ENCODE measurements at regions not wholly inside any gene's neighbourhood (a gene's known extent, or its start where the extent isn't known, plus 50 kb on each side); places are given as distances from the start of the nearest gene placed in this dataset.
"Not testable (repeated sequence)": the region's sequence is repeated elsewhere in the genome, so short reads cannot be mapped to it uniquely, and the experiment has no call there.

GRCh38 chr3:137612291-137612690, 151.8 kb upstream of the SOX14 start:
- no peak for DNase-seq (ENCODE audit: low read depth in 2 of 2)

GRCh38 chr3:137615659-137616418, 148.3 kb upstream of the SOX14 start:
- DNase-seq (ENCODE audit: low read depth in 2 of 2) = no peak

- DNase-seq (ENCODE audit: low read depth in 2 of 2) = no peak
Measured at GRCh38 chr3:137641879-137642704, 122.0 kb upstream of the SOX14 start.

GRCh38 chr3:137642831-137643230, 121.3 kb upstream of the SOX14 start:
- DNase-seq (ENCODE audit: low read depth in 2 of 2) = no peak

- DNase-seq (ENCODE audit: low read depth in 2 of 2) = no peak
Measured at GRCh38 chr3:137647179-137647578, 116.9 kb upstream of the SOX14 start.

- no peak for DNase-seq (ENCODE audit: low read depth in 2 of 2)
Measured at GRCh38 chr3:137669519-137670060, 94.5 kb upstream of the SOX14 start.

GRCh38 chr3:137687181-137687879, 76.8 kb upstream of the SOX14 start:
- no peak for DNase-seq (ENCODE audit: low read depth in 2 of 2)

- peak in 1 of 2 donors; percentile 37 for DNase-seq (ENCODE audit: low read depth in 2 of 2)
Measured at GRCh38 chr3:137692803-137693431, 71.2 kb upstream of the SOX14 start.

- no peak for DNase-seq (ENCODE audit: low read depth in 2 of 2)
Measured at GRCh38 chr3:137693791-137694190, 70.3 kb upstream of the SOX14 start.

- no peak for DNase-seq (ENCODE audit: low read depth in 2 of 2)
Measured at GRCh38 chr3:137694836-137695235, 69.3 kb upstream of the SOX14 start.

GRCh38 chr3:137695351-137695750, 68.8 kb upstream of the SOX14 start:
- DNase-seq (ENCODE audit: low read depth in 2 of 2) = no peak

- DNase-seq (ENCODE audit: low read depth in 2 of 2) = no peak
Measured at GRCh38 chr3:137709011-137709601, 55.0 kb upstream of the SOX14 start.

GRCh38 chr3:137713965-137714364, 50.1 kb upstream of the SOX14 start:
- not testable (repeated sequence) for DNase-seq (ENCODE audit: low read depth in 2 of 2)
